Activated CD8-positive, alpha-beta memory T cell treated with anti-CD3 and anti-CD28 coated beads for 48 hours (primary cell): ENCODE measurements at regions not wholly inside any gene's neighbourhood (a gene's known extent, or its start where the extent isn't known, plus 50 kb on each side); places are given as distances from the start of the nearest gene placed in this dataset.

Source experiments
- DNase-seq, 3 experiments: peaks; one replicate each; pipeline ENCODE4 v3.0.0-alpha.2; 2020; ENCODE audit warnings: low read depth in 2 of 3, low spot score in 2 of 3

GRCh38 chr2:41896186-41896846 is 151.5 kb upstream of the PKDCC start:
- no peak for DNase-seq

GRCh38 chr2:41899189-41899588 is 148.6 kb upstream of the PKDCC start:
- no peak for DNase-seq

- DNase-seq: no peak
Measured at GRCh38 chr2:41900101-41900577, 147.7 kb upstream of the PKDCC start.

GRCh38 chr2:41902897-41903296 is 144.9 kb upstream of the PKDCC start:
- no peak for DNase-seq

GRCh38 chr2:41903474-41904135 is 144.2 kb upstream of the PKDCC start:
- DNase-seq: no peak

- DNase-seq: no peak
Measured at GRCh38 chr2:41904459-41904858, 143.4 kb upstream of the PKDCC start.

- no peak for DNase-seq
Measured at GRCh38 chr2:41905597-41906337, 142.1 kb upstream of the PKDCC start.

GRCh38 chr2:41906338-41906725 is 141.5 kb upstream of the PKDCC start:
- DNase-seq: no peak

- no peak for DNase-seq
Measured at GRCh38 chr2:41907141-41907540, 140.7 kb upstream of the PKDCC start.

- DNase-seq: no peak
Measured at GRCh38 chr2:41907771-41908207, 140.0 kb upstream of the PKDCC start.

- no peak for DNase-seq
Measured at GRCh38 chr2:41908349-41908748, 139.5 kb upstream of the PKDCC start.

GRCh38 chr2:41909584-41909983 is 138.2 kb upstream of the PKDCC start:
- no peak for DNase-seq

- DNase-seq: no peak
Measured at GRCh38 chr2:41910126-41910525, 137.7 kb upstream of the PKDCC start.

GRCh38 chr2:41911033-41911432 is 136.8 kb upstream of the PKDCC start:
- no peak for DNase-seq

GRCh38 chr2:41912337-41912736 is 135.5 kb upstream of the PKDCC start:
- DNase-seq: no peak

GRCh38 chr2:41912776-41913175 is 135.0 kb upstream of the PKDCC start:
- no peak for DNase-seq

- DNase-seq: no peak
Measured at GRCh38 chr2:41913311-41913710, 134.5 kb upstream of the PKDCC start.

GRCh38 chr2:41913921-41914609 is 133.8 kb upstream of the PKDCC start:
- no peak for DNase-seq

- no peak for DNase-seq
Measured at GRCh38 chr2:41914936-41915335, 132.9 kb upstream of the PKDCC start.

GRCh38 chr2:41916177-41916576 is 131.6 kb upstream of the PKDCC start:
- DNase-seq: no peak

- DNase-seq: no peak
Measured at GRCh38 chr2:41917587-41917986, 130.2 kb upstream of the PKDCC start.

GRCh38 chr2:41919135-41919534 is 128.7 kb upstream of the PKDCC start:
- DNase-seq: no peak
